GM19043 (cell line): ENCODE measurements at regions not wholly inside any gene's neighbourhood (a gene's known extent, or its start where the extent isn't known, plus 50 kb on each side); places are given as distances from the start of the nearest gene placed in this dataset.
A peak's percentile ranks its signal among the peaks of the same experiment; 100 is the strongest.

Experiments
- ATAC-seq: cut with Tn5 transposase; IDR thresholded peaks from one replicate; pipeline ENCODE4 v1.9.1; 2021; ENCODE audit warnings: low read depth; ENCODE audit not compliant: unreplicated experiment

DNA sequence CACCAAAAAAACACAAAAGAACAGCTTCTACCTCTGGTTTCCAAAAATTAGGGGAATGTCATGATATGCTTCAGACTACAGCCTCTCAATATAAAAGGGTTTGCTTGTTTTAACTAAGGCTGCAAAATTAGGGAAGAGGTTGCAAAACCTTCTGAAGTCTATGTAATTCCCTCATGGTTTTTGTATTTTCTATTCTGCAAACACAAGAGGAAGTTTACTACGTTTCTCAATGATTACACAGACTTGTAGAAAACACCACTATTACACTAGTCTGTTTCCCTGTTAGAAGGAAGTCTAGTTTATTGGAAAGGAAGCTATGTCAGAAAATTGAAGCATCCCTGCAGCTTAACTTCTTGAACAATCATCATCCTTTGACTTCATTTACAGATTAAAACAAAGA, 229.7 kb upstream of the FMN2 start:
- no peak for ATAC-seq

- no peak for ATAC-seq
Measured at GRCh38 chr1:239868058-239868832, 223.4 kb upstream of the FMN2 start.

DNA sequence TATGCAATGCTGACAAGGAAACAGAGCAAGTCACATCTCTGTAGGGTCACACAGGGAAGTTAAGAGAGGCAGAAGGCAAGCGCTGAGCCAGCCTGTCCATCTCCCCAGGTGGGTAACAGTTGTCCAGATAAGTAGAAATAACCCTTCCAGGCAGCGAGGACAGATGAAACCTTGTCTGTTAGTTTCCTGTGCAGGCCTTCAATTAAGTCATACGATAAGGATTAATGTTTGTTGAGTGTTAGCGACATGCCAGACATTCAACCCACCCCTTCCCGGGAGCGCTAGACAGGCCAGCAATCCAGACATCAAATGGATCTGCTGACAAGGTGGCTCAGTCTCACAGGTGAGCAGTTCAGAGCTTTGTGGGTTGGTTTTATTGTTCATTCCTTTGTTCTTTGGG, 221.5 kb upstream of the FMN2 start:
- no peak for ATAC-seq

DNA sequence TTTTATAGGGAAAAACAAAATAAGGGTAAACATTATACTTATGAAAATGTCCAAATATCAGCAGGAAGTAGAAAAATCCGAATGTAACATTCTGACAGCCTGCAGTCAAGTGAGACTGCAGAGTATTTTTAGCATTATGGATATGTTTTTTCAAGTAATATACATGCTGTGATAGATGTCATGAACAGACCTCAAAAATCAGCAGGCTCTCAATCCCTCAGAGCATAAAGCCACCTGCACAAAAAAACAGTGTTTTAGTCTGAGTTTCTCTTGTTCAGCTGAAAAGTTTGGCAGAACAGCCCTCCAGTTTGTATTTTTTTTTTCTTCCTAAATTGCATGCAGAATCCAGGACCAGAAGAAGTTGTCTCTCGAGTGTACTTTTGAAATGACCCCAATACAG, 219.1 kb upstream of the FMN2 start:
- no peak for ATAC-seq

DNA sequence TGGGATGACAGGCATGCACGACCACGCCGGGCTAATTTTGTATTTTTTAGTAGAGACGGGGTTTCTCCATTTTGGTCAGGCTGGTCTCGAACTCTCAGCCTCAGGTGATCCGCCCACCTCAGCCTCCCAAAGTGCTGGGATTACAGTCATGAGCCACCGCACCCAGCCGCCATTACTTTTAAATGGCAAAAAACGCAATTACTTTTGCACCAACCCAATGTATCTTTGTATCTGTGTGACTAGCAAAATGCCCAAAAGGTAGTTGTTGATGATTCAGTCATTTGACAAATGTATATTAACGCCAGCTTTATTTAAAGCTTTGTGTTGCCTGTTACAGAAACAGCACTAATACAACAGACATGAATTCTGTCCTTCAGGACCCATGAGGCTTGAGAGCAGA, 216.9 kb upstream of the FMN2 start:
- no peak for ATAC-seq

GRCh38 chr1:239879321-239880170, 212.1 kb upstream of the FMN2 start:
- no peak for ATAC-seq

- no peak for ATAC-seq
Measured at GRCh38 chr1:239882967-239883366, 208.7 kb upstream of the FMN2 start.

DNA sequence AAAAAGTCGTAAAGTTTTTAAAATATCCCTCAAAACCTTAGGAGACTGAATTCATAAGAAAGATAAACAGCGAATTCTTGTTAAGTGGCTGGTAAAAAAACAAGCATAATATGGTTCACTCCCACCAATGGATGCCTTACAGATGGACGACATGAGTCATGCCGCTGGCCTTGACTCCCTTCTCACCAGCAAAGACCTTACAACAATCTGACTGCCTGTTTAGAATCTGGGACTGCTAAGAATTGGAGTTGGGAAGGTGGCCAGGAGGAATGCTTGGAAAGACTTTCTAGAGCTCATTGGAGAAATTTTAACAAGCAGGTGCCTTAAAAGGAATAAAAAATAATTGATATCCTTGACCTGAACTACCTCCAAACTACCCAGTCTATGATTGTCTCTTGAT, 206.9 kb upstream of the FMN2 start:
- ATAC-seq = no peak

DNA sequence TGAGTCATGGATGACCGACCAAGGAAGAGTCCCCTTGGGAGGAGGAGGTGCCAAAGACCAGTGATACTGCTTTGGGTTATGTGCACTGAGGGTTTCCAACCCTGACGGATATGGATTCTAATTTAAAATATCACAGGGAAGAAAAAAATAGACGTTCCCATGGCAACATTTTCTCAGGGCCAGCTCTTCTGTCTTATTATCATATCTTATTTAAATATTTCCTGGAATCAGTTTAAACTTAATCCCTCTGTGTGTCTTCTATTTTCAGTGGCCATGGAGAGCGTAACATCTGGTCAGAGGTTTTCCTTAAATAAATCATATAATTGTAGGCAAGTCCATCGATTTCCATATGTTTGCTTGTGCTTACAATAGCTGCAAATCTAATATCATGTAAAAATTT, 205.4 kb upstream of the FMN2 start:
- no peak for ATAC-seq

GRCh38 chr1:239888639-239889038, 203.0 kb upstream of the FMN2 start:
- no peak for ATAC-seq

GRCh38 chr1:239891621-239892358, 199.9 kb upstream of the FMN2 start:
- ATAC-seq = no peak

- no peak for ATAC-seq
Measured at GRCh38 chr1:239892602-239893001, 199.1 kb upstream of the FMN2 start.

DNA sequence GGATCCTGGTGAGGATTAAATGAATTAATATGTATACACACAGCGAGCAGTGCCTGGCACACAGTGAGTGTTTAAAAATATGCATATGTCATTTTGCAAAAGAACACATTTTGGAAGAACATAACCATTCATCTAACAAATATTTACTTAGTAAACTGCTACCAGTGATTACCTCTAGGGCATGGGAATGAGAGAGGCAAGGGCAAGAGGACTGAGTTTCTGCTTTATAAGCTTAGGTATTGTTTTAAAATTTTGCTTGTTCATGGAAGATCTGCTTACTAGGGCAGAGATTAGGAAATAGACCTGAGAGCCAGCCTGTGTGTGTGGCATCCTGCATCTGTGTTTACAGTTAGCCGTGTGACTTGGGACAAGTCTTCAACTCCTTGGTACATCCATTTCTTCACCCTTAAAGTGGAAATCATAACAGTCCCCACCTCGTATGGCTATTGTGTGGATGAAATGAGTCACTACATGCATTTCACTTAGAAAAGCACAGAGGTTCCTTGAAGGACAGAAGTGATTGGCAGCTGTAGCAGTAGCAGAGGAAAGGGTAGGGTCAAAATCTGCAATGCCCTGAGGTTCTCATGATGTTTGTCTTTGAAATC, 198.5 kb upstream of the FMN2 start:
- ATAC-seq = no peak

DNA sequence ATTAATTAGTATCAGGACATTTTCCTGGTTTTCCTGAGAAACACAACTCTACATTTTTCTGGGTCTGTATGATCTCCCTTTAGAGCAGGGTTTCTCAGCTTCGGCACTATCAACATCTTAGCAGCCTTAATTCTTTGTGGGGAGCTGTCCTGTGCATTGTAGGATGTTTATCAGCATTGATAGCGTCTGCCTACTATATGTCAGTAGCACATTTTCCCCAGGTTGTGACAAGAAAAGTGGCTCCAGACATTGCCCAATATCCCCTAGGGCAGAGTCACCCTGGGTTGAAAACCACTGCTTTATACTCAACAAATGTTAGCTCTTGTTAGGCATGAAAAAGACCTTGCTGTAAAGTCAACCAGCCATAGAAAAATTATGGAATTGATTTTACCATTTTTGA, 195.1 kb upstream of the FMN2 start:
- no peak for ATAC-seq

DNA sequence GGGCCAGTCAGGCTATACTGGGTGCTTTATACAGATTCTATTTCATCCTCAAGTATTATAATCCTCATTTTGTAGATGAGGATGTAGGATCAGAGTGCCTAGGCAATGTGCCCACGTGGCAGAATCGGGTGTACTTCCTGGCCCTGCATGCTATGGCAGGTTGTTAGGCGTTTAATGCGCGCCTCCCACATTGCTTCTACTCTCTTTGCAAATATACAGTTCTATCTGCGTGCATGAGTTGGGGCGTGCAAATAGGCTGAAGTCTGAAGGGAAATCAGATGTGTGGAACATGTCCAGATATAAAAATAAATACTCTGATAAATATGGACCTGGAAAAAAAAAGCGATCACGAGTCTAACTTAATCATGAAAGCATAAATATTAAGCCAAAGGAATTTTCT, 194.7 kb upstream of the FMN2 start:
- ATAC-seq = no peak

GRCh38 chr1:239897458-239897857, 194.2 kb upstream of the FMN2 start:
- no peak for ATAC-seq

DNA sequence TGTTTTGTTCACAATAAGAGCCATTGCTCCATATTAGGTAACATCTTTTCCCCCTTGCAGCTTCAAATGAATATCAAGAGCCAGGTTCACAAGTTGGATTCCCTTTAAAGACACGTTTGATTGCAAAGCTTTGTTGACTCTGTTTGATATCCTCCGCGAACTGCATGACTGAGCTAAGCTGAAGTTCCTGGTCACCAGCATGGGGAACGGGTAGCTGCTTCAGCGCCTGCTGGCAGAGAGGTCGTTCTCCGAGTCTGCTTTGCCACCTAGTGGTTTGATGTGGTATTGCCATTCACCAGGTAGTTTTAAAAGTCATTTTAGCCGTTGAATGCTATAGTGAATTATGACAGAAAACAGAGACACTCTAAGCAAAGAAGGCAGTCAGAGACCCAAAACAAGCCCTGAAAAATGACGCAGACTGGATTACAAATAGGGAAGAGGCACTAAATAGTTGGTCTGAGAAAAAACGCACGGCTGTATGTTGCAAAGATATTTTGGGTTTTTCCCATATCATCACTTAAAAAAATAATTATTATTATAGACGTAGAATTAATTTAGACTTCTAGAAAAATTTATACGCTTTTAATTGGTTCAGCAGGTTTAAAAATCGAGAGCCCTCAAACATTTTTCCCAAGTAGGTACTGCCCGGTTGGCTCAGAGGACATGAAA, 193.5 kb upstream of the FMN2 start:
- peak; percentile 92 for ATAC-seq

DNA sequence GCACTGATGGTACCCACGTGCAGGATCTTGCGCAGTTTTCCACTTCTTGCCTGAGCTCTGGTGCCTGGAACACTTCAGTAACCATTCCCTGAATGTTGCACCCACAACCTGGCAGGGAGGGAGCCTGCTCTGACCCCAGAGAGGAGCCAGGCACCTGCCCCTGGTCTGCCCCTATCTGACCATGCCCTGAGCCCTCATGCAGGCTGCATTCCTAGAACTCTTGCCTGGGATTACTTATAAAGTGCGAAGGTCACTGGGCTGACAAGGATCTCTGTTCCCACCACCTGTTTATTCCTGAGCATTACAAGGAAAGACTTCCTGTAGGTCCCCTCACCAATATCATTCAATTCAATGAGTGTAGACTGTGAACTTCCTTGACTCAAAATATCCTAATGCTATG, 191.9 kb upstream of the FMN2 start:
- ATAC-seq = no peak

DNA sequence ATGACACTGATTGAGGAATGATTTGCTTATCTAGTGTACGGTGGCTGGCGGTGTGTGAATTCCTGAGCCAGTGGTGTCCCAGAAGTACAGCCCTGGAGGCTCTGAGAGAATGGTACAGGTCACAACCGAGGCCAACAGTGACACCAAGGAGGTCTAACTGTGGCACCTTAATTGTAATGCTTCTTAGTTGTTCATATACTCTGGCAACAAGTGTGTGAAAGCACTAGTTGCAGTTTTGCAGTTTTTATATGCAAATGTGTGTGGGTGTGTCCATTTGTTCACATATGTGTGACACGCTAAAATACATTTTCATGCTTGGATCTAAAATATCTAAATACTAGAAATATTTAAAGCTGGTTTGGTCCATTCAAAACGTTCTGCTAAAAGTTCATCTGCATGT, 185.3 kb upstream of the FMN2 start:
- ATAC-seq = no peak

DNA sequence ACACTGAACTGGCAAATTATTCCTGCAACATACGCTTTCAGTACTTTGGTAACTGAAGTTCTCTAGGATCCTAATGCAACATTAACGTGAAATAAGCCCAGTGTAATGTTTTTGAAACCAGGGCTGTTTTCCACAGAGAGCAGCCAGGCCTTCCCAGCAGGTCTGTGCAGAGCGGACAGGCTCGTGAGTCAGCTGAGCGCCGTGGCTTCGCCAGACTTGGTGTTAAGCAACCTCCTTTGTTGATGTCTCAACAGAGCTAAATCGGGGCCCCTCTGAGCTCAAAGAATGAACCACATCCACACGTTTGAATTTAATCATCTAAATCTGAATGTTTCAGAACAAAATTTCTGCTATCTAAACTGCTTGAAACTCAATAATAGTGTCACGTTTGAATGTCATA, 181.8 kb upstream of the FMN2 start:
- ATAC-seq = no peak
